GM12892 (cell line): ENCODE measurements at regions not wholly inside any gene's neighbourhood (a gene's known extent, or its start where the extent isn't known, plus 50 kb on each side); places are given as distances from the start of the nearest gene placed in this dataset.

Source experiments
- POLR2A ChIP-seq: IDR thresholded peaks from 2 replicates; pipeline ENCODE4 v1.6.1; 2011; ENCODE audit warnings: low read depth, low read length, control low read depth
- POLR2AphosphoS5 ChIP-seq: IDR thresholded peaks from 2 replicates; pipeline ENCODE4 v1.6.1; 2011; ENCODE audit warnings: low read depth, low read length, control low read depth

GRCh38 chr10:52994370-52994769 lies 221.8 kb upstream of the MBL2 start:
- TF ChIP-seq POLR2A = no peak
- no peak for TF ChIP-seq POLR2AphosphoS5
